Ascending aorta (tissue), 2 donors: ENCODE measurements at regions not wholly inside any gene's neighbourhood (a gene's known extent, or its start where the extent isn't known, plus 50 kb on each side); places are given as distances from the start of the nearest gene placed in this dataset.

Experiments used
- DNase-seq, 2 donors: peaks; one replicate each; pipeline ENCODE4 v3.0.0-alpha.2; 2019; ENCODE audit warnings: low spot score in 2 of 2
- H3K27ac ChIP-seq, 2 donors: fragments of 200-600 bp; sonication (generic); one replicate each; pipeline ENCODE4 v1.5.1; 2016 to 2017; ENCODE audit warnings: mild to moderate bottlenecking in 1 of 2
- H3K27me3 ChIP-seq: fragments of 200-600 bp; sonication (generic); one replicate; pipeline ENCODE4 v1.5.1; 2017
- H3K36me3 ChIP-seq, 2 donors: fragments of 200-600 bp; sonication (generic); one replicate each; pipeline ENCODE4 v1.5.1; 2016
- H3K4me1 ChIP-seq, 2 donors: fragments of 200-600 bp; sonication (generic); one replicate each; pipeline ENCODE4 v1.5.1; 2016 to 2017; ENCODE audit warnings: mild to moderate bottlenecking in 1 of 2
- H3K4me3 ChIP-seq, 2 donors: fragments of 200-600 bp; sonication (generic); one replicate each; pipeline ENCODE4 v1.5.1; 2016 to 2017; ENCODE audit warnings: mild to moderate bottlenecking in 1 of 2
- H3K9me3 ChIP-seq, 2 donors: fragments of 200-600 bp; sonication (generic); one replicate each; pipeline ENCODE4 v1.5.1; 2016
- CTCF ChIP-seq, 3 experiments: fragments of 200-600 bp in 2 of 3; fragments of 450-650 bp in 1 of 3; sonication (generic) in 2 of 3; IDR thresholded peaks; one replicate each; pipeline ENCODE4 v1.5.1; 2016 to 2019; ENCODE audit warnings: antibody characterized with exemption in 3 of 3, mild to moderate bottlenecking in 1 of 3, moderate library complexity in 1 of 3
- intact Hi-C: fragments of 100-400 bp; cut with DNase I; formaldehyde crosslinking; loops from one replicate; pipeline ENCODE4 v1.15.1; 2023

- Histone ChIP-seq H3K27ac (no peak overlapping the region), H3K4me1 (peaks cover 7 to 17% of the 10 kb centered on the region in 2 donors), H3K9me3 (no peaks in the 10 kb centered on the region), H3K36me3 (no peaks in the 10 kb centered on the region), H3K4me3 (no peak overlapping the region), H3K27me3 (no peaks in the 10 kb centered on the region)
- TF ChIP-seq CTCF (IDR thresholded peaks at IDR 0.05) = no peak
- intact Hi-C loops = loop anchor here (5.0 kb wide), 1 partner anchor 82 kb away; no protein-coding TSS in a partner anchor
- no peak for DNase-seq
These were observed 728.6 kb downstream of the BRD1 start for GRCh38 chr22:49099089-49099488.

- H3K27ac ChIP-seq = no peak overlapping the region
- DNase-seq = no peak
- TF ChIP-seq CTCF (IDR thresholded peaks at IDR 0.05) = no peak
- intact Hi-C loops = loop anchor here (5.0 kb wide), 1 partner anchor 81 kb away; no protein-coding TSS in a partner anchor
- no peaks in the 10 kb centered on the region for H3K27me3 ChIP-seq
- H3K4me1 ChIP-seq = peaks cover 7 to 17% of the 10 kb centered on the region in 2 donors
- H3K36me3 ChIP-seq = no peaks in the 10 kb centered on the region
- H3K9me3 ChIP-seq = no peaks in the 10 kb centered on the region
- H3K4me3 ChIP-seq = no peak overlapping the region
These were observed 729.7 kb downstream of the BRD1 start for GRCh38 chr22:49097966-49098365.

- peaks cover 7 to 17% of the 10 kb centered on the region in 2 donors for H3K4me1 ChIP-seq
- no peak for TF ChIP-seq CTCF (IDR thresholded peaks at IDR 0.05)
- H3K4me3 ChIP-seq = no peak overlapping the region
- H3K27me3 ChIP-seq = no peaks in the 10 kb centered on the region
- DNase-seq = no peak
- H3K27ac ChIP-seq = no peak overlapping the region
- H3K36me3 ChIP-seq = no peaks in the 10 kb centered on the region
- intact Hi-C loops = loop anchor here (5.0 kb wide), 1 partner anchor 80 kb away; no protein-coding TSS in a partner anchor
- H3K9me3 ChIP-seq = no peaks in the 10 kb centered on the region
These were observed 730.3 kb downstream of the BRD1 start for GRCh38 chr22:49097171-49097925.

GRCh38 chr22:49096476-49096875, 731.2 kb downstream of the BRD1 start:
- DNase-seq = no peak
- intact Hi-C loops = loop anchor here (5.0 kb wide), 1 partner anchor 79 kb away; no protein-coding TSS in a partner anchor
- Histone ChIP-seq H3K36me3 (no peaks in the 10 kb centered on the region), H3K4me3 (no peak overlapping the region), H3K27me3 (no peaks in the 10 kb centered on the region), H3K4me1 (peaks cover 7 to 17% of the 10 kb centered on the region in 2 donors), H3K27ac (no peak overlapping the region), H3K9me3 (no peaks in the 10 kb centered on the region)
- no peak for TF ChIP-seq CTCF (IDR thresholded peaks at IDR 0.05)

GRCh38 chr22:49095366-49095765, 732.3 kb downstream of the BRD1 start:
- intact Hi-C loops = loop anchor here (5.0 kb wide), 1 partner anchor 78 kb away; no protein-coding TSS in a partner anchor
- DNase-seq = no peak

More at GRCh38 chr22:49095366-49095765, 732.3 kb downstream of the BRD1 start:
- Histone ChIP-seq H3K4me3 (no peak overlapping the region), H3K27me3 (no peaks in the 10 kb centered on the region), H3K4me1 (peaks cover 5 to 7% of the 10 kb centered on the region in 2 donors), H3K36me3 (no peaks in the 10 kb centered on the region), H3K9me3 (no peaks in the 10 kb centered on the region), H3K27ac (no peak overlapping the region)
- no peak for TF ChIP-seq CTCF (IDR thresholded peaks at IDR 0.05)
